Esophagus (tissue), 2 donors: ENCODE measurements at regions not wholly inside any gene's neighbourhood (a gene's known extent, or its start where the extent isn't known, plus 50 kb on each side); places are given as distances from the start of the nearest gene placed in this dataset.

Source experiments
- H3K27ac ChIP-seq, 2 donors: one replicate each; pipeline ENCODE4 v1.5.1; 2013; ENCODE audit warnings: low read depth in 2 of 2, mild to moderate bottlenecking in 2 of 2, inconsistent platforms in 1 of 2, low read length in 1 of 2, moderate library complexity in 1 of 2
- H3K27me3 ChIP-seq, 2 donors: one replicate each; pipeline ENCODE4 v1.6.1; 2013; ENCODE audit warnings: low read length in 2 of 2, control low read depth in 1 of 2, mild to moderate bottlenecking in 1 of 2; ENCODE audit not compliant: insufficient read depth in 2 of 2, control insufficient read depth in 1 of 2
- H3K36me3 ChIP-seq, 2 donors: one replicate each; pipeline ENCODE4 v1.6.1; 2013; ENCODE audit warnings: low read length in 1 of 2; ENCODE audit not compliant: control insufficient read depth in 2 of 2, insufficient read depth in 2 of 2
- H3K4me1 ChIP-seq, 2 donors: one replicate each; pipeline ENCODE4 v1.6.1; 2013; ENCODE audit warnings: low read length in 1 of 2; ENCODE audit not compliant: control insufficient read depth in 2 of 2, insufficient read depth in 2 of 2
- H3K4me3 ChIP-seq, 2 donors: one replicate each; pipeline ENCODE4 v1.5.1; 2013; ENCODE audit warnings: low read length in 2 of 2, mild to moderate bottlenecking in 2 of 2, low read depth in 1 of 2, moderate library complexity in 1 of 2
- H3K9me3 ChIP-seq, 2 donors: one replicate each; pipeline ENCODE4 v1.6.1; 2013; ENCODE audit warnings: mild to moderate bottlenecking in 2 of 2, low read depth in 1 of 2, low read length in 1 of 2, moderate library complexity in 1 of 2; ENCODE audit not compliant: control insufficient read depth in 2 of 2, insufficient read depth in 1 of 2
- WGBS, 2 donors: extraction: QIAGEN DNeasy Blood & Tissue Kit; methylation state at CpG; one replicate each; pipeline ENCODE4 v1.1.7; 2013; 5-methylcytosine and 5-hydroxymethylcytosine counted together
- donor health status: healthy with polysubstance abuse.
- donor health status: Bipolar disorder and iron deficiency.

- Histone ChIP-seq H3K4me1 (no peaks in the 10 kb centered on the region), H3K27me3 (no peaks in the 10 kb centered on the region), H3K4me3 (no peak overlapping the region), H3K36me3 (no peaks in the 10 kb centered on the region), H3K9me3 (no peaks in the 10 kb centered on the region), H3K27ac (no peak overlapping the region)
- WGBS, 2 donors: 80 to 85% methylated on average over 1 of the region's 1 CpG
Measured at GRCh38 chr14:25884657-25885056, 713.2 kb downstream of the NOVA1 start.

- Histone ChIP-seq H3K27ac (no peak overlapping the region), H3K36me3 (no peaks in the 10 kb centered on the region), H3K27me3 (no peaks in the 10 kb centered on the region), H3K9me3 (no peaks in the 10 kb centered on the region), H3K4me1 (no peaks in the 10 kb centered on the region), H3K4me3 (no peak overlapping the region)
- 58 to 59% methylated on average over 2 of the region's 2 CpGs for WGBS, 2 donors
Measured at GRCh38 chr14:25882899-25883298, 714.9 kb downstream of the NOVA1 start.

GRCh38 chr14:25875475-25875874 is 722.4 kb downstream of the NOVA1 start:
- H3K4me3 ChIP-seq: no peak overlapping the region
- no peaks in the 10 kb centered on the region for H3K4me1 ChIP-seq
- H3K9me3 ChIP-seq: no peaks in the 10 kb centered on the region
- WGBS, 2 donors: 82 to 85% methylated on average over 2 of the region's 2 CpGs
- H3K27me3 ChIP-seq: no peaks in the 10 kb centered on the region
- H3K27ac ChIP-seq: no peak overlapping the region
- no peaks in the 10 kb centered on the region for H3K36me3 ChIP-seq

- H3K4me1 ChIP-seq: no peaks in the 10 kb centered on the region
- no peak overlapping the region for H3K4me3 ChIP-seq
- no peaks in the 10 kb centered on the region for H3K36me3 ChIP-seq
- H3K9me3 ChIP-seq: no peaks in the 10 kb centered on the region
- WGBS, 2 donors: 76 to 94% methylated on average over 3 of the region's 3 CpGs
- no peak overlapping the region for H3K27ac ChIP-seq
- H3K27me3 ChIP-seq: no peaks in the 10 kb centered on the region
Measured at GRCh38 chr14:25869854-25870253, 728.0 kb downstream of the NOVA1 start.

GRCh38 chr14:25868521-25869314 is 729.1 kb downstream of the NOVA1 start:
- Histone ChIP-seq H3K4me3 (no peak overlapping the region), H3K36me3 (no peaks in the 10 kb centered on the region), H3K27me3 (no peaks in the 10 kb centered on the region), H3K9me3 (no peaks in the 10 kb centered on the region), H3K27ac (no peak overlapping the region), H3K4me1 (no peaks in the 10 kb centered on the region)
- WGBS, 2 donors: 59 to 63% methylated on average over 6 of the region's 6 CpGs

- WGBS, 2 donors: 67 to 77% methylated on average over 1 of the region's 1 CpG
- H3K36me3 ChIP-seq: no peaks in the 10 kb centered on the region
- H3K27me3 ChIP-seq: no peaks in the 10 kb centered on the region
- no peaks in the 10 kb centered on the region for H3K4me1 ChIP-seq
- no peak overlapping the region for H3K27ac ChIP-seq
- H3K9me3 ChIP-seq: no peaks in the 10 kb centered on the region
- H3K4me3 ChIP-seq: no peak overlapping the region
Measured at GRCh38 chr14:25861406-25861805, 736.4 kb downstream of the NOVA1 start.

GRCh38 chr14:25848601-25849000 is 749.2 kb downstream of the NOVA1 start:
- Histone ChIP-seq H3K36me3 (no peaks in the 10 kb centered on the region), H3K27ac (no peak overlapping the region), H3K4me1 (no peaks in the 10 kb centered on the region), H3K27me3 (no peaks in the 10 kb centered on the region), H3K4me3 (no peak overlapping the region), H3K9me3 (no peaks in the 10 kb centered on the region)
- WGBS, 2 donors: 67 to 76% methylated on average over 2 of the region's 2 CpGs

GRCh38 chr14:25846246-25846645 is 751.6 kb downstream of the NOVA1 start:
- H3K27me3 ChIP-seq: no peaks in the 10 kb centered on the region
- WGBS, 2 donors: 81 to 82% methylated on average over 5 of the region's 5 CpGs
- no peak overlapping the region for H3K27ac ChIP-seq
- no peaks in the 10 kb centered on the region for H3K36me3 ChIP-seq
- no peak overlapping the region for H3K4me3 ChIP-seq
- no peaks in the 10 kb centered on the region for H3K4me1 ChIP-seq
- no peaks in the 10 kb centered on the region for H3K9me3 ChIP-seq

- Histone ChIP-seq H3K36me3 (no peaks in the 10 kb centered on the region), H3K4me3 (no peak overlapping the region), H3K27ac (no peak overlapping the region), H3K27me3 (no peaks in the 10 kb centered on the region), H3K9me3 (no peaks in the 10 kb centered on the region), H3K4me1 (no peaks in the 10 kb centered on the region)
- WGBS, 2 donors: 68% methylated on average over 5 of the region's 5 CpGs
Measured at GRCh38 chr14:25843481-25844470, 754.1 kb downstream of the NOVA1 start.
